HepG2 (cell line): ENCODE measurements at regions not wholly inside any gene's neighbourhood (a gene's known extent, or its start where the extent isn't known, plus 50 kb on each side); places are given as distances from the start of the nearest gene placed in this dataset.

Experiments used
- CREM ChIP-seq, 2 experiments: sonication (generic) in 1 of 2; formaldehyde crosslinking in 1 of 2; IDR thresholded peaks; 2 replicates each; pipeline versions ENCODE4 v1.4.0 to v1.6.1; 2016 to 2020; ENCODE audit warnings: antibody characterized with exemption in 1 of 2, mild to moderate bottlenecking in 1 of 2, missing genetic modification reagents in 1 of 2
- MYC ChIP-seq: sonication (generic); formaldehyde crosslinking; IDR thresholded peaks from 2 replicates; pipeline ENCODE4 v1.9.0; 2021; ENCODE audit warnings: missing genetic modification reagents, borderline replicate concordance
- PRDM10 ChIP-seq: sonication (generic); formaldehyde crosslinking; IDR thresholded peaks from 2 replicates; pipeline ENCODE4 v1.4.0; 2020; ENCODE audit warnings: low read depth, missing genetic modification reagents
- YEATS2 ChIP-seq: sonication (generic); formaldehyde crosslinking; IDR thresholded peaks from 2 replicates; pipeline ENCODE4 v1.4.0; 2020; ENCODE audit warnings: missing genetic modification reagents, borderline replicate concordance
- ZNF33A ChIP-seq: sonication (generic); formaldehyde crosslinking; IDR thresholded peaks from 2 replicates; pipeline ENCODE4 v1.5.1; 2020; ENCODE audit warnings: missing genetic modification reagents, mild to moderate bottlenecking, moderate library complexity, borderline replicate concordance
- ZNF609 ChIP-seq: sonication (generic); formaldehyde crosslinking; IDR thresholded peaks from 2 replicates; pipeline ENCODE4 v1.4.0; 2020; ENCODE audit warnings: mild to moderate bottlenecking, missing genetic modification reagents, borderline replicate concordance

GRCh38 chr12:90449611-90450010 is 505.4 kb downstream of the CCER1 start (continued):
- no peak for TF ChIP-seq PRDM10 (CRISPR knock-in tag)
- no peak for TF ChIP-seq CREM (IDR thresholded peaks at IDR 0.05)
- no peak for TF ChIP-seq CREM (CRISPR knock-in tag; IDR thresholded peaks at IDR 0.05)
- TF ChIP-seq MYC, result no peak
- no peak for TF ChIP-seq YEATS2 (CRISPR knock-in tag)
- TF ChIP-seq ZNF33A (CRISPR knock-in tag), result no peak
- no peak for TF ChIP-seq ZNF609
